Kidney epithelial cell (primary cell): ENCODE measurements at regions not wholly inside any gene's neighbourhood (a gene's known extent, or its start where the extent isn't known, plus 50 kb on each side); places are given as distances from the start of the nearest gene placed in this dataset.

Experiments
- DNase-seq: peaks from one replicate; pipeline ENCODE4 v3.0.0-alpha.2; 2010; ENCODE audit warnings: low read depth
- H3K27me3 ChIP-seq: 2 replicates; pipeline ENCODE4 v1.6.0; 2011; ENCODE audit warnings: low read length; ENCODE audit not compliant: control insufficient read depth, insufficient read depth
- H3K36me3 ChIP-seq: 2 replicates; pipeline ENCODE4 v1.5.1; 2011; ENCODE audit warnings: low read length; ENCODE audit not compliant: control insufficient read depth, insufficient read depth
- H3K4me3 ChIP-seq: 2 replicates; pipeline ENCODE4 v1.5.1; 2011; ENCODE audit warnings: low read depth, mild to moderate bottlenecking, control low read depth, low read length
- TF ChIP-seq, protein P1 (sequence below): IDR thresholded peaks from 2 replicates; pipeline ENCODE4 v1.5.1; 2011; ENCODE audit warnings: mild to moderate bottlenecking, moderate library complexity, low read length, control low read depth, inconsistent platforms; ENCODE audit not compliant: insufficient read depth, poor library complexity, severe bottlenecking

DNA sequence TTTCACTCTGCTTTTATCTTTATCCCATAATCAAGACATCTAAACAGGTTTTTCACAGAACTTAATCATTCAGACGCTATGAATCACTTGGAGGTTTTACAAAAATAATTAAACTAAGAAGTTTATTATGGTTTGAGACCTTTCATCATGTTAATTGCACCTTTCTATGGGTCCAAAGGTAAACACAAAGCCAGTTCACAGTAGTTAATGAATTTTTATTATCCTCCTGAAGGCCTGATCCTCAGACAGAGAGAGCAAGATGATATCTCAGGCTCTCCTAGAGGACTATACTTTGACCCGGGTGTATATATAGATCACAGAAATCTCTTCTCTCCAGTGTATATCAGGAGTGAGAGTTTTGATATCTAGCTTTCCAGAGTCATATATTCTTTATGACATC, 1044.3 kb upstream of the RAG2 start:
- no peaks in the 10 kb centered on the region for H3K27me3 ChIP-seq
- TF ChIP-seq, protein P1, sequence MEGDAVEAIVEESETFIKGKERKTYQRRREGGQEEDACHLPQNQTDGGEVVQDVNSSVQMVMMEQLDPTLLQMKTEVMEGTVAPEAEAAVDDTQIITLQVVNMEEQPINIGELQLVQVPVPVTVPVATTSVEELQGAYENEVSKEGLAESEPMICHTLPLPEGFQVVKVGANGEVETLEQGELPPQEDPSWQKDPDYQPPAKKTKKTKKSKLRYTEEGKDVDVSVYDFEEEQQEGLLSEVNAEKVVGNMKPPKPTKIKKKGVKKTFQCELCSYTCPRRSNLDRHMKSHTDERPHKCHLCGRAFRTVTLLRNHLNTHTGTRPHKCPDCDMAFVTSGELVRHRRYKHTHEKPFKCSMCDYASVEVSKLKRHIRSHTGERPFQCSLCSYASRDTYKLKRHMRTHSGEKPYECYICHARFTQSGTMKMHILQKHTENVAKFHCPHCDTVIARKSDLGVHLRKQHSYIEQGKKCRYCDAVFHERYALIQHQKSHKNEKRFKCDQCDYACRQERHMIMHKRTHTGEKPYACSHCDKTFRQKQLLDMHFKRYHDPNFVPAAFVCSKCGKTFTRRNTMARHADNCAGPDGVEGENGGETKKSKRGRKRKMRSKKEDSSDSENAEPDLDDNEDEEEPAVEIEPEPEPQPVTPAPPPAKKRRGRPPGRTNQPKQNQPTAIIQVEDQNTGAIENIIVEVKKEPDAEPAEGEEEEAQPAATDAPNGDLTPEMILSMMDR, result no peak
- H3K36me3 ChIP-seq, result no peaks in the 10 kb centered on the region

DNA sequence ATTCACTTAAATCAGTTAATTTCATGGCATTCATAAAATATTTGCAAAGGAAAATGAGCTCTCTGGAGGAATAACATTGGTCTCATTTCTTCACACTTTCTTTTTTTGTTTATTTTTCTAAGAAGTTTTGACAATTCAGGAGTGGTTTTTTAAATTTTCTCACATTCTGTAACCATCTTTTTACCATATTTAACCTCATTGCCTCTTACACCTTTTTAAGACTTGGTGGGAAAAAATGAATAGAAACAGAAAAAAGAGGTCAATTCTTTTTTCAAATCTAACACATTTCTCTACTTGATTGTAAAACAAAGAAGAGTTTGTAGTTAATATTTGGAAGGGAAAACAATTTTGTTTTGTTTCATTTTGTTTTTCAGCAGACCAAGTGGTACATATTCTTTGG, 1034.7 kb upstream of the RAG2 start:
- Histone ChIP-seq H3K27me3 (no peaks in the 10 kb centered on the region), H3K36me3 (no peaks in the 10 kb centered on the region), H3K4me3 (no peak overlapping the region)
- TF ChIP-seq, protein P1, result no peak
- no peak for DNase-seq

More for the DNA sequence above, 1044.3 kb upstream of the RAG2 start:
- DNase-seq, result no peak
- H3K4me3 ChIP-seq, result no peak overlapping the region

DNA sequence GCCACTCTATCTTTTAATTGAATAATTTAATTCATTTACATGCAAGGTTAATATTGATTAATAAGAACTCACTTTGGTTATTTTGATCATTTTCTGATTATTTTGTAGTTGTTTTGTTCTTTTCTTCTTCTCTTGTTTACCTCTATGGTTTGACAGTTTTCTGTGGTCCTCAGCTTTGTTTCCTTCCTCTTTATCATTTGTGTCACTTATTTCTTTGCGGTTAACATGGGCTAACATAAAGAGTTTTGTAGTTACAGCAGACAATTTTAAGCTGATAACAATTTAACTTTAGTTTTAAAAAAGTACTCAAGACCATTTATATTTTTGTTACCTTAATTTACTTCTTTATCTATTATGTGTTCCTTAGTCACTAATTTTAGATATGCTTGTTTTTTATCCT, 1032.8 kb upstream of the RAG2 start:
- H3K27me3 ChIP-seq, result no peaks in the 10 kb centered on the region
- no peak for DNase-seq
- H3K36me3 ChIP-seq, result no peaks in the 10 kb centered on the region
- TF ChIP-seq, protein P1, result no peak
- no peak overlapping the region for H3K4me3 ChIP-seq

DNA sequence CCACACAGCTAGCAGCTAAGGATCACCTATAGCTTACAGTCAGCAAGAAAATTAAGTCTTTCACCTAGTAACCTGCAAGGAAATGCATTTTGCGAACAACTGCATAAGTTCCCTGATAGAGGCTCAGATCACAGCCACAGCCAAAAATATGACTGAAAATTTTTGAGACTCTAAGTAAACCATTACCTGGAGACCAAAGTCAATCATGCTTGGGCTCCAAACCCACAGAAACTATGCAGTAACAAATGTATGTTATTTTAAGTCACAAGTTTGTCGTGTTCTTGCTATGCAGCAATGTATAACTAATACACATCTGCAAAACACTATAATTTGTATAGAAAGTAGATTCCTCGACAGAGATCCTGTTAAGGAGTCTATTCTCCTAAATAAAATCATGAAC, 1025.7 kb upstream of the RAG2 start:
- Histone ChIP-seq H3K4me3 (no peak overlapping the region), H3K27me3 (no peaks in the 10 kb centered on the region), H3K36me3 (no peaks in the 10 kb centered on the region)
- DNase-seq, result no peak
- TF ChIP-seq, protein P1, result no peak

DNA sequence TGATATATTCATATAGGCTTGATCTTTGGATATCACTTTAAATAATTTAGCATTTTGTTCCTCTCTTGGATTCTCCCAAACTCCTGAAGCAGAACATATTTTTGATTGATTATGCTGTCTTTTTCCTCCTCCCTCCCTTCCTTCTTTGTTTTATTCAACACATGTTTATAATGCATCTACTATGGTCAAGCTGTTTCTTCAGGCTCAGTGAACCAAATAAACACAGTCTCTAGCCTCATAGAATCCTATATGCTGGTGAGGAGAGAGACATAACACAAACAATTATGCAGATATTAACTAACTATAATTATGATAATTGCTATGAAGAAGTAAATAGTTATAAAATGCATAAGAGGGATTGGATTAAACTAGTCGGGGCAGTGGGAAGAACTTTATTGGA, 1023.6 kb upstream of the RAG2 start:
- Histone ChIP-seq H3K27me3 (no peaks in the 10 kb centered on the region), H3K4me3 (no peak overlapping the region), H3K36me3 (no peaks in the 10 kb centered on the region)
- DNase-seq, result no peak
- TF ChIP-seq, protein P1, result no peak

DNA sequence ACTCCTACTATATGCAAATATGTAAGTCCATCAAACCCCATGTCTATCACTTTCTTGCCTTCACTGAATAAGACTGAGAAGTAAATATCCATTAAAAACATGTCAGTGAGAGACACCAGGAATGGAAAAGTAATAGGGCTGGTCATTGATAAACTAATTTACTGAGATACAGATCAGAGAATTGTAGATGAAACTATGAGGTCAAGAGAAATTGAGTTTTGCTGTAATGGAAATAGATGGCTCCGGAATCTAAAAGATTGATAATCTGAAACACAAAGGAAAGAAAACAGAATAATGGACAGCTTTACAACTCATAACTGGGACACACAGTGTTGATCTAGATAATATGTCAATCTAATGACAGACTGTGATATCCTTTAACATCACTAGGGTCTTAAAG, 1018.3 kb upstream of the RAG2 start:
- Histone ChIP-seq H3K4me3 (no peak overlapping the region), H3K27me3 (no peaks in the 10 kb centered on the region), H3K36me3 (no peaks in the 10 kb centered on the region)
- TF ChIP-seq, protein P1, result no peak
- no peak for DNase-seq
